ENCODE measurements at regions not wholly inside any gene's neighbourhood (a gene's known extent, or its start where the extent isn't known, plus 50 kb on each side); places are given as distances from the start of the nearest gene placed in this dataset.
"Not testable (repeated sequence)": the region's sequence is repeated elsewhere in the genome, so short reads cannot be mapped to it uniquely, and the experiment has no call there.

DNA sequence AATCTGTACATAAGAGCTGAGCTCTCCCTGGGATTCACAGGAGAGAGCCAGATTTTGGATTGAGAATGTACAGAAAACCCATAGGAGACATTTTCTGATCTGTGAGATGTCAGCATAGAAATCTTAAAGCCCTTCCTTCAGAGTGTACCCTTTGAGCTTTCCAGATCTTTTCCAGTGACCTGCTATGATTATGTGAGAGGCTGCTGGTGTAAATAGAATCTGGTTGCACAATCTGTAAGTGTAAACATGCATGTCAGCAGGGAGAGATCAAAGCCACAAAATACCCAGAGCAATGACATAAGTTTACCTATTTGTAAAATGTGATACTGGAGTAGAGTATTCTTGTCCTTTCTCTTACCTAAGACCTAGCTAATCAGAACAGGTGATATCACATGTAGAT, 471.9 kb downstream of the FOXD4L5 start:
- H3K4me3 ChIP-seq; ATAC-seq; H3K4me1 ChIP-seq; H3K36me3 ChIP-seq; H3K9me3 ChIP-seq; H3K27ac ChIP-seq; intact Hi-C loops (cut with DNase I); DNase-seq; H3K27me3 ChIP-seq: not testable (repeated sequence)

DNA sequence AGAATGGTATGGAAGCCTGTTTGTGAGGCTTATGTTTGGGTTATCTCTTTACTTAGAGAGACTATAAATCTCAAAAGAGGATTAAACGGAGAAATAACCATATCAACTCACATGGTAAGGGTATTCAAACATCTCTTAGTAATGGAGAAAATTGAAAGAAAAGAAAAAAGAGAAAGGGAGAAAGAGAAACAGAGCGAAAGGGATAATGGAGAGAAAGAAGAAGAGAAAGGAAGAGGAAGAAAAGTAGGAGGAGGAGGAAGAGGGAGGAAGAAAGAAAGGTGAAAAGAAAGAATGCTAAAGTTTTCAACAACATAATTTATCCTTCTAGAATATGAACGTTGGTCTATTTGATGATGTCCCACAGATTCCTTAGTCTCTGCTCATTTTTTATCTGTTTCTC, 506.3 kb downstream of the FOXD4L5 start:
- H3K27ac ChIP-seq; H3K4me3 ChIP-seq; ATAC-seq; H3K9me3 ChIP-seq; intact Hi-C loops (cut with DNase I); H3K36me3 ChIP-seq; H3K4me1 ChIP-seq; DNase-seq; H3K27me3 ChIP-seq: not testable (repeated sequence)
- WGBS (ENCODE audit: insufficient coverage, low coverage, low lambda C conversion rate, missing lambda C conversion rate): no CpG with 5 or more reads among the region's 3 CpGs

DNA sequence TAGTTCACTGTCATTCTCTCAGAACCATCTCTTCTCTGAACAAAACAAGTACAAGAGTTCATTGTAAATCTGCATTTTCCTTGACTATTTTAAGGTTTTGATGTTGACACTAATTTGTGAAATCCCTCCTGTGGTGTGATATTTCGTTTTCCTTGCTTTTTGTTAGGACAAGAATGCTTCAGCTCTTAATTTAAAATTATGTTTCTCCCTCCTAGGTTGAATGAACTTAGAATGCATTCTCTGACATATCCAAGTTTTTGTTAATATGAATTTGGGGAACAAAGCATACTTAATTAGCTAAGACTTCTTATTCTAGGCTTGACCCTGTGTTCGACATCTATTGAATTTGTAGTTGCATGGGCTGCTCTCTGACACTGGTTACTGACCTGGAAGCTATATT, 508.7 kb downstream of the FOXD4L5 start:
- H3K4me3 ChIP-seq; H3K27ac ChIP-seq; DNase-seq; intact Hi-C loops (cut with DNase I); H3K36me3 ChIP-seq; H3K9me3 ChIP-seq; ATAC-seq; H3K27me3 ChIP-seq; H3K4me1 ChIP-seq: not testable (repeated sequence)
- WGBS (ENCODE audit: insufficient coverage, low coverage, low lambda C conversion rate, missing lambda C conversion rate): 23% methylated on average over 1 of the region's 2 CpGs

DNA sequence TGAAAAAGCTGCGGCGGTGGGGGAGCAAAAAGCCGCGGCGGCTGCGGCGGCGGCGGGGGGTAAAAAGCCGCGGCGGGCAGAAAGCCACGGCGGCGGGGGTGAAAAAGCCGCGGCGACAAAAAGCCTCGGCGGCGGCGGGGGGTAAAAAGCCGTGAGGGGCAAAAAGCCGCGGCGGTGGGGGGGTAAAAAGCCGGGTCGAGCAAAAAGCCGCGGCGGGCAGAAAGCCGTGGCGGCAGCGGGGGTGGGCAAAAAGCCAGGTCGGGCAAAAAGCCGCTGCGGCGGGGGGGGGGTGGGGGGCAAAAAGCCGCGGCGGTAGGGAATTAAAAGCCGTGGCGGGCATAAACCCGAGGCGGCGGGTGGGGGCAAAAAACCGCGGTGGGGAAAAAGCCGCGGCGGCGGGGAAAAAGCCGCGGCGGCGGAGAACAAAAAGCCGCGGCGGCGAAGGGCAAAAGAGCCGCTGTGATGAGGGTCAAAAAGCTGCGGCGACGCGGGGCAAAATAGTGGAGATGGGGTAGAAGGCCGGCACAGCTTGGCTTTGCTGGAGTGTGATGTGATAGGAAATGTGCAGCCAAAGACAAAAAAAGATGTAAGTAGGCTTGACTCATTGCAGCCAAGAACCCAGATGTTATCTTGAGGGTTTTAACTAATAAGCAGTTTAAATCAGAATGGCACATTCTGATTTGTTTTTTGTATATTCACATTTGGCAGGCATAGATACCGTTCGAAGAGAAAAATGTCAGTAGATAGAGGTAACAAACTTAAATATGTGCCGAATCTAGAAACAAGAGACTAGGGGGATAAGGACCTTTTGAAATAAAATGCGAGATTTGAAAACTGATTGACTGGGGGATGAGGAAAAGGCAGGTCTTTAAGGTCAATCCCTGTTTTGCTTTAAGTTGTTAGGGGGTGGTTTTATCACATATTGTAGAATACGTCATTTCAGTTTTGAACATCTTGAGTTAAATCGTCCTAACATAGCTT, 509.9 kb downstream of the FOXD4L5 start:
- H3K27me3 ChIP-seq; H3K27ac ChIP-seq; H3K4me3 ChIP-seq; H3K9me3 ChIP-seq; H3K36me3 ChIP-seq; intact Hi-C loops (cut with DNase I); H3K4me1 ChIP-seq; ATAC-seq: not testable (repeated sequence)
- 4% methylated on average over 52 of the region's 72 CpGs for WGBS (ENCODE audit: insufficient coverage, low coverage, low lambda C conversion rate, missing lambda C conversion rate)
- DNase-seq: peak in 2 of 3 donors; percentile 11 to 35

DNA sequence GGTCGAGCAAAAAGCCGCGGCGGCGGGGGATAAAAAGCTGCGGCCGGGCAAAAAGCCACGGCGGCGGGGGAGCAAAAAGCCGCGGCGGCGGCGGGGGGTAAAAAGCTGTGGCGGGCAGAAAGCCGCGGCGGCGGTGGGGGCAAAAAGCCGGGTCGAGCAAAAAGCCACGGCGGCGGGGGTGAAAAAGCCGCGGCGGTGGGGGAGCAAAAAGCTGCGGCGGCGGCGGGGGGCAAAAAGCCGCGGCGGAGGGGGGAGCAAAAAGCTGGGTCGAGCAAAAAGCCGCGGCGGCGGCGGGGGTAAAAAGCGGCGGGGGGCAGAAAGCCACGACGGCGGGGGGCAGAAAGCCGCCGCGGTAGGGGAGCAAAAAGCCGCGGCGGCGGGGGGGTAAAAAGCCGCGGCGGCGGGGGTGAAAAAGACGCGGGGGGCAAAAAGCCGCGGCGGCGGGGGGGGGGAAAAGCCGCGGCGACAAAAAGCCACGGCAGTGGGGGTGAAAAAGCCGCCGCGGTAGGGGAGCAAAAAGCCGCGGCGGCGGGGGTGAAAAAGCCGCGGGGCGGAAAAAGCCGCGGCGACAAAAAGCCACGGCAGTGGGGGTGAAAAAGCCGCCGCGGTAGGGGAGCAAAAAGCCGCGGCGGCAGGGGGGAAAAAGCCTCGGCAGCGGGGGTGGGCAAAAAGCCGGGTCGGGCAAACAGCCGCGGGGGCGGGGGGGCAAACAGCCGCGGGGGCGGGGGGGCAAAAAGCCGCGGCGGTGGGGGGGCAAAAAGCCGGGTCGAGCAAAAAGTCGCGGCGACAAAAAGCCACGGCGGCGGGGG, 510.8 kb downstream of the FOXD4L5 start:
- H3K4me1 ChIP-seq; ATAC-seq; H3K36me3 ChIP-seq; intact Hi-C loops (cut with DNase I); H3K27ac ChIP-seq; H3K9me3 ChIP-seq; H3K27me3 ChIP-seq; DNase-seq; H3K4me3 ChIP-seq: not testable (repeated sequence)
- 1% methylated on average over 40 of the region's 108 CpGs for WGBS (ENCODE audit: insufficient coverage, low coverage, low lambda C conversion rate, missing lambda C conversion rate)

DNA sequence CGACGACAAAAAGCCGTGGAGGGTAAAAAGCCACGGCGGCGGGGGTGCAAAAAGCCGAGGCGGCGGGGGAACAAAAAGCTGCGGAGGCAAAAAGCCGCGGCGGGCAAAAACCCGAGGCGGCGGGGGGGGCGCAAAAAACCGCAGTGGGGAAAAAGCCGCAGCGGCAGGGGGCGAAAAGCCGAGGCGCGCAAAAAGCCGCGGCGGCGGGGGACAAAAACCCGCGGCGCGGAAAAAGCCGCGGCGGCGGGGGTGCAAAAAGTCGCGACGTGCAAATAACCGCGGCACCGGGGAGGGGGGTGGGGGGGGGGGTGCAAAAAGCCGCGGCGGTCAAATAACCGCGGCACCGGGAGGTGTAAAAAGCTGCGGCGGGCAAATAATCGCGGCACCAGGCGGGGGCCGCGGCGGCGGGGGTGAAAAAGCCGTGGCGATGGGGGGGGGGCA, 511.5 kb downstream of the FOXD4L5 start:
- intact Hi-C loops (cut with DNase I): no loop called here
- no peaks in the 10 kb centered on the region for H3K36me3 ChIP-seq
- no peaks in the 10 kb centered on the region for H3K9me3 ChIP-seq
- no peak overlapping the region for H3K27ac ChIP-seq
- DNase-seq: peak in 2 of 3 donors; percentile 7 to 22
- 1% methylated on average over 54 of the region's 59 CpGs for WGBS (ENCODE audit: insufficient coverage, low coverage, low lambda C conversion rate, missing lambda C conversion rate)
- ATAC-seq: no peak
- TF ChIP-seq, protein P1, sequence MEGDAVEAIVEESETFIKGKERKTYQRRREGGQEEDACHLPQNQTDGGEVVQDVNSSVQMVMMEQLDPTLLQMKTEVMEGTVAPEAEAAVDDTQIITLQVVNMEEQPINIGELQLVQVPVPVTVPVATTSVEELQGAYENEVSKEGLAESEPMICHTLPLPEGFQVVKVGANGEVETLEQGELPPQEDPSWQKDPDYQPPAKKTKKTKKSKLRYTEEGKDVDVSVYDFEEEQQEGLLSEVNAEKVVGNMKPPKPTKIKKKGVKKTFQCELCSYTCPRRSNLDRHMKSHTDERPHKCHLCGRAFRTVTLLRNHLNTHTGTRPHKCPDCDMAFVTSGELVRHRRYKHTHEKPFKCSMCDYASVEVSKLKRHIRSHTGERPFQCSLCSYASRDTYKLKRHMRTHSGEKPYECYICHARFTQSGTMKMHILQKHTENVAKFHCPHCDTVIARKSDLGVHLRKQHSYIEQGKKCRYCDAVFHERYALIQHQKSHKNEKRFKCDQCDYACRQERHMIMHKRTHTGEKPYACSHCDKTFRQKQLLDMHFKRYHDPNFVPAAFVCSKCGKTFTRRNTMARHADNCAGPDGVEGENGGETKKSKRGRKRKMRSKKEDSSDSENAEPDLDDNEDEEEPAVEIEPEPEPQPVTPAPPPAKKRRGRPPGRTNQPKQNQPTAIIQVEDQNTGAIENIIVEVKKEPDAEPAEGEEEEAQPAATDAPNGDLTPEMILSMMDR (IDR thresholded peaks at IDR 0.05): no peak
- TF ChIP-seq POLR2A (IDR thresholded peaks at IDR 0.05): no peak
- H3K27me3 ChIP-seq: no peaks in the 10 kb centered on the region
- H3K4me3 ChIP-seq: no peak overlapping the region
- H3K4me1 ChIP-seq: no peaks in the 10 kb centered on the region

DNA sequence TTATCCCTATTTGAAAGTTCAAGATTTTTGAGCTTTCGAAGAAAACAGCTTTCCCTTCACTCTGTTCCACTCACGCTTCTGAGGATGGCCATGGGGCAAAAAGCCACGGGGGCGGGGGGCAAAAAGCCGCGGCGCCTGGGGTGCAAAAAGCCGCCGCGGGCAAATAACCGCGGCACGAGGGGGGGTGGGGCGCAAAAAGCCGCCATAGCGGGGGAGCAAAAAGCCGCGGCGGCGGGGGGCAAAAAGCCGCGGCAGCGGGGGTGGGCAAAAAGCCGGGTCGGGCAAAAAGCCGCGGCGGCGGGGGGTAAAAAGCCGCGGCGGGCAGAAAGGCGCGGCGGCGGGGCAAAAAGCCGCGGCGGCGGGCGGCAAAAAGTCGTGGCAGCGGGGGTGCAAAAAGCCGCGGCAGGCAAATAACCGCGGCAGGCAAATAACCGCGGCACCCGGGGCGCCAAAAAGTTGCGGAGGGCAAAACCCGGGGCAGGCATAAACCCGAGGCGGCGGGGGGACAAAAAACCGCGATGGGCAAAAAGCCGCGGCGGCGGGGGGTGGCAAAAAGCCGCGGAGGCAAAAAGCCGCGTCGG, 512.2 kb downstream of the FOXD4L5 start:
- DNase-seq: peak in 1 of 3 donors; percentile 6
- H3K27ac ChIP-seq; H3K27me3 ChIP-seq; H3K36me3 ChIP-seq; ATAC-seq; H3K4me1 ChIP-seq; H3K9me3 ChIP-seq; H3K4me3 ChIP-seq; intact Hi-C loops (cut with DNase I): not testable (repeated sequence)
- under 1% methylated on average over 40 of the region's 67 CpGs for WGBS (ENCODE audit: insufficient coverage, low coverage, low lambda C conversion rate, missing lambda C conversion rate)

Data from right lobe of liver (tissue), 6 donors.